Body of pancreas (tissue), 4 donors: ENCODE measurements at regions not wholly inside any gene's neighbourhood (a gene's known extent, or its start where the extent isn't known, plus 50 kb on each side); places are given as distances from the start of the nearest gene placed in this dataset.

Source experiments
- ATAC-seq: fragments of 150-250 bp; one replicate; pipeline ENCODE4 v1.9.1; 2016
- DNase-seq, 4 donors: peaks; one replicate each; pipeline ENCODE4 v3.0.0-alpha.2; 2019
- H3K27ac ChIP-seq, 4 donors: fragments of 200-600 bp; sonication (generic); 1 replicate in 3 of 4; 2 replicates in 1 of 4; pipeline versions ENCODE4 v1.5.1 to v1.6.1; 2016 to 2019; ENCODE audit warnings: mild to moderate bottlenecking in 1 of 4, mixed read lengths in 1 of 4, moderate library complexity in 1 of 4
- H3K27me3 ChIP-seq, 2 donors: fragments of 200-600 bp; sonication (generic); one replicate each; pipeline ENCODE4 v1.6.0; 2016; ENCODE audit warnings: mild to moderate bottlenecking in 1 of 2
- H3K36me3 ChIP-seq, 2 donors: fragments of 200-600 bp; sonication (generic); replicated peaks in 1 of 2; 2 replicates each; pipeline ENCODE4 v1.5.1; 2016; ENCODE audit warnings: low read depth in 2 of 2; ENCODE audit not compliant: insufficient read depth in 1 of 2
- H3K4me1 ChIP-seq: fragments of 200-600 bp; sonication (generic); one replicate; pipeline ENCODE4 v1.6.0; 2016
- H3K4me3 ChIP-seq, 2 donors: fragments of 200-600 bp; sonication (generic); 1 replicate in 1 of 2; 2 replicates in 1 of 2; pipeline ENCODE4 v1.5.1; 2016 to 2019
- H3K9me3 ChIP-seq, 3 donors: fragments of 200-600 bp; sonication (generic); 1 replicate in 2 of 3; 2 replicates in 1 of 3; pipeline ENCODE4 v1.5.1; 2016
- CTCF ChIP-seq, 7 experiments: fragments of 450-650 bp in 4 of 7; fragments of 200-600 bp in 3 of 7; sonication (generic) in 3 of 7; IDR thresholded peaks; one replicate each; pipeline ENCODE4 v1.5.1; 2016 to 2019; ENCODE audit warnings: antibody characterized with exemption in 7 of 7
- POLR2A ChIP-seq, 3 donors: fragments of 450-650 bp; IDR thresholded peaks; one replicate each; pipeline ENCODE4 v1.6.1; 2016; ENCODE audit warnings: antibody characterized with exemption in 3 of 3, mild to moderate bottlenecking in 2 of 3
- WGBS, 2 donors: methylation state at CpG; one replicate each; pipeline ENCODE4 v1.1.5; 2017; 5-methylcytosine and 5-hydroxymethylcytosine counted together
- intact Hi-C: fragments of 100-400 bp; cut with DNase I; formaldehyde crosslinking; loops from one replicate; pipeline ENCODE4 v1.15.1; 2023

DNA sequence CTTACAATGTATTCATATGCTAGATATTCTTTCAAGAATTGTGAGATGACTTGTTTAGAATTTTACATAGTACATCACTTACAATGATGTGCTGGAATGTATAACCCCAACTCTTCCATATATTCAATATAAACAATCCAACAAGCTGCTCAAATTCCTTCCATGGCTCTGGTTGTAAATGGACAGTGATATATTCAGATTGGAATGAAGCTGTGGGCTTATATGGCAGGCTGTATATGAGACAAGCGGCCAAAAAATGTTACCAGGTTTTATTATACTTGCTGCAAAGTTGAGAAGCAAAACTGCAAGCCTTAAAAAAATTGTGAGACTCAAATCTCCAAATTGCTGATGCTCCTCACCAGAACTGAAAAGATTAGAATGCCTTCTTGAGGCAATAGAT lies 83.6 kb upstream of the KLF12 start:
- TF ChIP-seq CTCF (IDR thresholded peaks at IDR 0.05) (no peak), POLR2A (IDR thresholded peaks at IDR 0.05) (no peak)
- DNase-seq, result no peak
- Histone ChIP-seq H3K27me3 (no peaks in the 10 kb centered on the region), H3K4me1 (no peaks in the 10 kb centered on the region), H3K9me3 (no peaks in the 10 kb centered on the region), H3K4me3 (no peak overlapping the region), H3K36me3 (no peaks in the 10 kb centered on the region), H3K27ac (no peak overlapping the region)
- 61 to 81% methylated on average over 1 of the region's 1 CpG for WGBS, 2 donors
- intact Hi-C loops, result no loop called here
- ATAC-seq, result no peak

GRCh38 chr13:74215420-74215819 lies 81.2 kb upstream of the KLF12 start:
- H3K9me3 ChIP-seq, result no peaks in the 10 kb centered on the region
- no peak overlapping the region for H3K27ac ChIP-seq
- intact Hi-C loops, result no loop called here
- 67 to 75% methylated on average over 2 of the region's 2 CpGs for WGBS, 2 donors
- ATAC-seq, result no peak
- no peaks in the 10 kb centered on the region for H3K27me3 ChIP-seq
- no peak for DNase-seq
- H3K4me3 ChIP-seq, result no peak overlapping the region
- H3K4me1 ChIP-seq, result no peaks in the 10 kb centered on the region
- TF ChIP-seq POLR2A (IDR thresholded peaks at IDR 0.05) (no peak), CTCF (IDR thresholded peaks at IDR 0.05) (no peak)
- no peaks in the 10 kb centered on the region for H3K36me3 ChIP-seq

GRCh38 chr13:74214321-74214720 lies 80.1 kb upstream of the KLF12 start:
- Histone ChIP-seq H3K27me3 (no peaks in the 10 kb centered on the region), H3K4me3 (no peak overlapping the region), H3K9me3 (no peaks in the 10 kb centered on the region), H3K27ac (no peak overlapping the region), H3K4me1 (no peaks in the 10 kb centered on the region), H3K36me3 (no peaks in the 10 kb centered on the region)
- intact Hi-C loops, result no loop called here
- WGBS, 2 donors, result 56 to 62% methylated on average over 5 of the region's 5 CpGs
- DNase-seq (no peak), ATAC-seq (no peak)
- no peak for TF ChIP-seq CTCF (IDR thresholded peaks at IDR 0.05)
- TF ChIP-seq POLR2A (IDR thresholded peaks at IDR 0.05), result no peak

- no peak for TF ChIP-seq POLR2A (IDR thresholded peaks at IDR 0.05)
- TF ChIP-seq CTCF (IDR thresholded peaks at IDR 0.05), result no peak
- no peak overlapping the region for H3K27ac ChIP-seq
- no peaks in the 10 kb centered on the region for H3K4me1 ChIP-seq
- H3K9me3 ChIP-seq, result no peaks in the 10 kb centered on the region
- no peaks in the 10 kb centered on the region for H3K36me3 ChIP-seq
- intact Hi-C loops, result no loop called here
- peak in 3 of 4 donors; percentile 3 to 18 (median 14) for DNase-seq
- 43 to 44% methylated on average over 4 of the region's 4 CpGs for WGBS, 2 donors
- H3K4me3 ChIP-seq, result no peak overlapping the region
- ATAC-seq, result no peak
- no peaks in the 10 kb centered on the region for H3K27me3 ChIP-seq
These were observed 76.6 kb upstream of the KLF12 start for GRCh38 chr13:74210693-74211393.

DNA sequence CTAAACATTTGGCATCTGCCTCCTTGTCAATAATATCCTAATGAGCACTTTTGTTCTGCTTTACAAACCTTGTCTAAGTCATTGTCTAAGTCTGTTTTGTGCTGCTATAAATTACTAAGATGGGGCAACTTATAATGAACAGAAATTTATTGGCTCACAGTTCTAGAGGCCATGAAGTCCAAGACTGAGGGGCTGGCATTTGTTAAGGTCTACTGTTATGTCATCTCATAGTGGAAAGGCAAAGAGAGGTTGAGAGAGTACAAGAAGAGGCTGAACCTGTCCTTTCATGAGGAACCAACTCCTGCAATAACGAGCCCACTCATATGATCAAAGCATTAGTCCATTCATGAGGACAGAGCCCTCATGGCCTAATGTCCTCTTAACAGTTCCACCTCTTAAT lies 72.7 kb upstream of the KLF12 start:
- DNase-seq, result no peak
- no peaks in the 10 kb centered on the region for H3K27me3 ChIP-seq
- H3K27ac ChIP-seq, result no peak overlapping the region
- intact Hi-C loops, result no loop called here
- H3K9me3 ChIP-seq, result no peaks in the 10 kb centered on the region
- WGBS, 2 donors, result 39 to 57% methylated on average over 1 of the region's 1 CpG
- H3K4me3 ChIP-seq, result no peak overlapping the region
- ATAC-seq, result no peak
- no peaks in the 10 kb centered on the region for H3K36me3 ChIP-seq
- H3K4me1 ChIP-seq, result no peaks in the 10 kb centered on the region
- TF ChIP-seq CTCF (IDR thresholded peaks at IDR 0.05), result no peak
- no peak for TF ChIP-seq POLR2A (IDR thresholded peaks at IDR 0.05)
